ENCODE measurements at regions not wholly inside any gene's neighbourhood (a gene's known extent, or its start where the extent isn't known, plus 50 kb on each side); places are given as distances from the start of the nearest gene placed in this dataset.

GRCh38 chr6:3908223-3908622, 59.0 kb downstream of the FAM50B start:
- intact Hi-C loops (cut with DNase I, micrococcal nuclease): no loop called here
- Histone ChIP-seq H3K4me3 (no peak overlapping the region), H3K4me1 (ENCODE audit: low read depth) (no peaks in the 10 kb centered on the region), H3K9me3 (no peaks in the 10 kb centered on the region), H3K36me3 (ENCODE audit: low read depth) (no peaks in the 10 kb centered on the region)
- ATAC-seq (no peak), DNase-seq (no peak)
- TF ChIP-seq CTCF (IDR thresholded peaks at IDR 0.05): no peak

DNA sequence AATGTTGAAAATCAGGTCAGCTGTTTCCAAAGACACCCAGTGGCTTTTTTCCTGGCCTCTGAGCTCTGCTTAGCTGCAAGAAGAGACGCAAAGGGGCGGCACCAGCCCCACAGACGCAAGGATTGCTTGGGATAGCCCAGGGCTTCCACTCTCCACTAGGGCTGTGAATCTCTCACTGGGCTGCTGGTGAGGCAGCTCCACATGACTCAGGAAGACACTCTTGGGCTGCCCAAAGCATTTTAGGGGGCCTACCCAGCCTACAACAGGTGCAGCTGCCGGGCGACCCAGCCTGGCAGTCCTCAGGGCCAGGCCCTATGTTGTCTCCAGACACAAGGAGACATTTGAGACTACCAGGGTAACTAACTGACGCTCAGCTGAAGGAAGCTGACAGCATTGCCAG, 59.8 kb downstream of the FAM50B start:
- DNase-seq (no peak), ATAC-seq (no peak)
- H3K4me1 ChIP-seq (ENCODE audit: low read depth): peaks cover 5% of the 10 kb centered on the region
- intact Hi-C loops (cut with DNase I, micrococcal nuclease): no loop called here
- no peak for TF ChIP-seq CTCF (IDR thresholded peaks at IDR 0.05)
- H3K9me3 ChIP-seq: no peaks in the 10 kb centered on the region
- no peaks in the 10 kb centered on the region for H3K36me3 ChIP-seq (ENCODE audit: low read depth)
- H3K4me3 ChIP-seq: no peak overlapping the region

- Histone ChIP-seq H3K36me3 (ENCODE audit: low read depth) (no peaks in the 10 kb centered on the region), H3K4me1 (ENCODE audit: low read depth) (peaks cover 9% of the 10 kb centered on the region), H3K4me3 (no peak overlapping the region), H3K9me3 (no peaks in the 10 kb centered on the region)
- no peak for TF ChIP-seq CTCF (IDR thresholded peaks at IDR 0.05)
- intact Hi-C loops (cut with DNase I, micrococcal nuclease): no loop called here
- DNase-seq (no peak), ATAC-seq (no peak)
These were observed 61.0 kb downstream of the FAM50B start for GRCh38 chr6:3910106-3910663.

GRCh38 chr6:3911130-3911529, 62.0 kb downstream of the FAM50B start:
- intact Hi-C loops (cut with DNase I, micrococcal nuclease): no loop called here
- H3K4me3 ChIP-seq: no peak overlapping the region
- no peaks in the 10 kb centered on the region for H3K9me3 ChIP-seq
- no peak for TF ChIP-seq CTCF (IDR thresholded peaks at IDR 0.05)
- peaks cover 9% of the 10 kb centered on the region for H3K4me1 ChIP-seq (ENCODE audit: low read depth)
- DNase-seq: no peak
- ATAC-seq: no peak
- no peaks in the 10 kb centered on the region for H3K36me3 ChIP-seq (ENCODE audit: low read depth)

- intact Hi-C loops (cut with DNase I, micrococcal nuclease): no loop called here
- no peaks in the 10 kb centered on the region for H3K9me3 ChIP-seq
- H3K36me3 ChIP-seq (ENCODE audit: low read depth): no peaks in the 10 kb centered on the region
- no peak overlapping the region for H3K4me3 ChIP-seq
- no peak for DNase-seq
- peak; percentile 49 for ATAC-seq
- peaks cover 9% of the 10 kb centered on the region for H3K4me1 ChIP-seq (ENCODE audit: low read depth)
- TF ChIP-seq CTCF (IDR thresholded peaks at IDR 0.05): no peak
These were observed 62.6 kb downstream of the FAM50B start for GRCh38 chr6:3911614-3912336.

All from mucosa of descending colon (tissue), 3 donors.